Gastrocnemius medialis (tissue), 4 donors: ENCODE measurements at regions not wholly inside any gene's neighbourhood (a gene's known extent, or its start where the extent isn't known, plus 50 kb on each side); places are given as distances from the start of the nearest gene placed in this dataset.

Experiments
- POLR2A ChIP-seq, 2 donors: fragments of 450-650 bp; IDR thresholded peaks; one replicate each; pipeline ENCODE4 v1.6.1; 2017; ENCODE audit warnings: antibody characterized with exemption in 2 of 2, mild to moderate bottlenecking in 2 of 2, moderate library complexity in 2 of 2
- TF ChIP-seq, protein P1 (sequence below), 5 experiments: fragments of 450-650 bp in 3 of 5; fragments of 200-600 bp in 2 of 5; sonication (generic) in 2 of 5; IDR thresholded peaks in 4 of 5; conservative IDR thresholded peaks in 1 of 5; 1 replicate in 4 of 5; 2 replicates in 1 of 5; pipeline ENCODE4 v1.5.1; 2016 to 2019; ENCODE audit warnings: antibody characterized with exemption in 5 of 5, mild to moderate bottlenecking in 3 of 5, moderate library complexity in 3 of 5

DNA sequence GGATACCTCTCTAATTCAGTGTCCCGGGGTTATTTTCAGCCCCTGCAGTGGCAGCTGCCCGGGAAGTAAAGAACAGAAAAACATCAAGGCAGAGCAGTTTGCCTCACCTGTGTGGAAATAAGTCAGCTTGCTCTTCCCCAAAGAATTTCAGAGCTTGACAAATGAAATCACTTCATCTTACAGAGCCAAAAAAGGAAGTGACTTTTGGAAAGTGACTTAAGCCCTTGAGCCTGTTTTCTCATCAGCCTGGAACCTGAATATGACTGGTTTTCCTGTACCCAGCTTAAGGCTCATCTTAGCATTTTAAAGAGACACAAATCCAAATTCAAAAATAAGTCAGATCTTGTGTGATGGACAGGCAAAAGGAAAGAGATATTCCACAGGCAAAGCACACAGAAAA lies 211.6 kb downstream of the RCHY1 start:
- TF ChIP-seq, protein P1, sequence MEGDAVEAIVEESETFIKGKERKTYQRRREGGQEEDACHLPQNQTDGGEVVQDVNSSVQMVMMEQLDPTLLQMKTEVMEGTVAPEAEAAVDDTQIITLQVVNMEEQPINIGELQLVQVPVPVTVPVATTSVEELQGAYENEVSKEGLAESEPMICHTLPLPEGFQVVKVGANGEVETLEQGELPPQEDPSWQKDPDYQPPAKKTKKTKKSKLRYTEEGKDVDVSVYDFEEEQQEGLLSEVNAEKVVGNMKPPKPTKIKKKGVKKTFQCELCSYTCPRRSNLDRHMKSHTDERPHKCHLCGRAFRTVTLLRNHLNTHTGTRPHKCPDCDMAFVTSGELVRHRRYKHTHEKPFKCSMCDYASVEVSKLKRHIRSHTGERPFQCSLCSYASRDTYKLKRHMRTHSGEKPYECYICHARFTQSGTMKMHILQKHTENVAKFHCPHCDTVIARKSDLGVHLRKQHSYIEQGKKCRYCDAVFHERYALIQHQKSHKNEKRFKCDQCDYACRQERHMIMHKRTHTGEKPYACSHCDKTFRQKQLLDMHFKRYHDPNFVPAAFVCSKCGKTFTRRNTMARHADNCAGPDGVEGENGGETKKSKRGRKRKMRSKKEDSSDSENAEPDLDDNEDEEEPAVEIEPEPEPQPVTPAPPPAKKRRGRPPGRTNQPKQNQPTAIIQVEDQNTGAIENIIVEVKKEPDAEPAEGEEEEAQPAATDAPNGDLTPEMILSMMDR (IDR thresholded peaks at IDR 0.05 in 4 of 5, conservative IDR thresholded peaks at IDR 0.05 in 1 of 5), result no peak
- TF ChIP-seq POLR2A (IDR thresholded peaks at IDR 0.05), result no peak
